DOHH2 (cell line): ENCODE measurements at regions not wholly inside any gene's neighbourhood (a gene's known extent, or its start where the extent isn't known, plus 50 kb on each side); places are given as distances from the start of the nearest gene placed in this dataset.
"Not testable (repeated sequence)": the region's sequence is repeated elsewhere in the genome, so short reads cannot be mapped to it uniquely, and the experiment has no call there.

Experiments
- H3F3A ChIP-seq: fragments of 200-600 bp; sonication (generic), shearing (Covaris generic); 2 replicates; pipeline ENCODE4 v1.6.0; 2016; ENCODE audit warnings: antibody characterized with exemption, mild to moderate bottlenecking; ENCODE audit not compliant: control insufficient read depth, insufficient read depth
- H3K27ac ChIP-seq: fragments of 200-600 bp; sonication (generic); 2 replicates; pipeline ENCODE4 v1.5.1; 2014; ENCODE audit warnings: low read depth, mild to moderate bottlenecking, low read length, moderate library complexity
- H3K27me3 ChIP-seq: fragments of 200-600 bp; sonication (generic); 2 replicates; pipeline ENCODE4 v1.6.1; 2014; ENCODE audit warnings: mild to moderate bottlenecking, low read length, mixed read lengths; ENCODE audit not compliant: control insufficient read depth
- H3K36me3 ChIP-seq: fragments of 200-600 bp; sonication (generic); 2 replicates; pipeline ENCODE4 v1.6.1; 2014; ENCODE audit warnings: mild to moderate bottlenecking, low read length, moderate library complexity, mixed read lengths; ENCODE audit not compliant: control insufficient read depth
- H3K4me1 ChIP-seq: fragments of 200-600 bp; sonication (generic); 2 replicates; pipeline ENCODE4 v1.6.1; 2014; ENCODE audit warnings: mild to moderate bottlenecking, low read length, mixed read lengths; ENCODE audit not compliant: control insufficient read depth
- H3K4me2 ChIP-seq: fragments of 200-600 bp; sonication (generic); 2 replicates; pipeline ENCODE4 v1.6.0; 2014; ENCODE audit warnings: mild to moderate bottlenecking, low read length, moderate library complexity
- H3K4me3 ChIP-seq: fragments of 200-600 bp; sonication (generic); 2 replicates; pipeline ENCODE4 v1.5.1; 2014; ENCODE audit warnings: mild to moderate bottlenecking, low read length, mixed read lengths
- H3K79me2 ChIP-seq: fragments of 200-600 bp; sonication (generic); 2 replicates; pipeline ENCODE4 v1.6.1; 2014; ENCODE audit warnings: mild to moderate bottlenecking, low read length, mixed read lengths; ENCODE audit not compliant: control insufficient read depth
- H3K9me2 ChIP-seq: fragments of 200-600 bp; sonication (generic); replicated peaks from 2 replicates; pipeline ENCODE4 v1.6.1; 2014; ENCODE audit warnings: mild to moderate bottlenecking, low read length, mixed read lengths; ENCODE audit not compliant: control insufficient read depth
- H3K9me3 ChIP-seq: fragments of 200-600 bp; sonication (generic); 2 replicates; pipeline ENCODE4 v1.6.1; 2014; ENCODE audit warnings: antibody characterized with exemption, low read length, mixed read lengths; ENCODE audit not compliant: control insufficient read depth, insufficient read depth
- H4K20me1 ChIP-seq: fragments of 200-600 bp; sonication (generic); 2 replicates; pipeline ENCODE4 v1.6.0; 2014; ENCODE audit warnings: low read depth, mild to moderate bottlenecking, antibody characterized with exemption, low read length, moderate library complexity; ENCODE audit not compliant: control insufficient read depth, insufficient read depth
- EZH2phosphoT487 ChIP-seq: fragments of 200-600 bp; sonication (generic); IDR thresholded peaks from 2 replicates; pipeline ENCODE4 v1.6.1; 2017; ENCODE audit warnings: borderline replicate concordance, mild to moderate bottlenecking, antibody characterized with exemption, low read length, moderate library complexity, mixed read lengths
- TF ChIP-seq, protein P1 (sequence below): fragments of 200-600 bp; sonication (generic); IDR thresholded peaks from one replicate; pipeline ENCODE4 v1.5.1; 2014; ENCODE audit warnings: antibody characterized with exemption, mild to moderate bottlenecking, low read depth, low read length; ENCODE audit not compliant: poor library complexity, severe bottlenecking

DNA sequence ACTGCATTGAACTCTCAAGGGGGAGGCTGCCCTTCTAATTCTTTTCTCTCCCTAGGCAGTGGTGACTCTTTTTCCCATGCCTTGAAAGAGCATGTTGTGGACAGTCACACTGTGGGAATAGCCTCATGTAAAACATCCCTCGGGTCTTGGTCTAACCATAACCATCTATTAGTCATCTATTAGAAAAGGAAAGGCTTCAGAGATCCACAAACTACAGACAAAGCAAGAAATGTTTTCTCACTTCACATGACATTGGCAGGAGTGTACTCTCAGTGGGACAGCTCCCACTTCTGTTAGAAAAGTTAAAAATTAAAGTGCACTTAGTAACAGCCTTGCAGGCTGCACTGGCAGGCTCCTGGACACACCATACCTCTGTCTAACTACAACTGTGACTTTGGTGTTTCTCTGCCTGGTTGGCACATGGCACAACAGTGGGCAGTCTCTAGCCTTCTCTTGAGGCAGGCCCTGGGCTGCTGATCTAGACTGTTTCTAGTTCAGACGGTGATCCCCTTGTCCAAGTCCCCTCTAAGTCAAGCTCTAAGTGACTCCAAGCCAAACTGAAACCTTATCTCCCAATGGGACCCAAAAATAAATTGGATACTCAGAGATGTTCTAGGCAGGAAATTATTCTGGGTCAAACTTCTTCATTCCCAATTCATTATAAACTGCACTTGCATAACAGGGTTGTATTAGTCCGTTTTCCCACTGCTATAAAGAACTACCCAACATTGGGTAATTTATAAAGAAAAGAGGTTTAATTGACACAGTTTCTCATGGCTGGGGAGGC is 57.9 kb upstream of the ITGB1 start:
- H4K20me1 ChIP-seq = no peaks in the 10 kb centered on the region
- no peaks in the 10 kb centered on the region for H3K9me3 ChIP-seq
- no peaks in the 10 kb centered on the region for H3K27me3 ChIP-seq
- TF ChIP-seq, protein P1, sequence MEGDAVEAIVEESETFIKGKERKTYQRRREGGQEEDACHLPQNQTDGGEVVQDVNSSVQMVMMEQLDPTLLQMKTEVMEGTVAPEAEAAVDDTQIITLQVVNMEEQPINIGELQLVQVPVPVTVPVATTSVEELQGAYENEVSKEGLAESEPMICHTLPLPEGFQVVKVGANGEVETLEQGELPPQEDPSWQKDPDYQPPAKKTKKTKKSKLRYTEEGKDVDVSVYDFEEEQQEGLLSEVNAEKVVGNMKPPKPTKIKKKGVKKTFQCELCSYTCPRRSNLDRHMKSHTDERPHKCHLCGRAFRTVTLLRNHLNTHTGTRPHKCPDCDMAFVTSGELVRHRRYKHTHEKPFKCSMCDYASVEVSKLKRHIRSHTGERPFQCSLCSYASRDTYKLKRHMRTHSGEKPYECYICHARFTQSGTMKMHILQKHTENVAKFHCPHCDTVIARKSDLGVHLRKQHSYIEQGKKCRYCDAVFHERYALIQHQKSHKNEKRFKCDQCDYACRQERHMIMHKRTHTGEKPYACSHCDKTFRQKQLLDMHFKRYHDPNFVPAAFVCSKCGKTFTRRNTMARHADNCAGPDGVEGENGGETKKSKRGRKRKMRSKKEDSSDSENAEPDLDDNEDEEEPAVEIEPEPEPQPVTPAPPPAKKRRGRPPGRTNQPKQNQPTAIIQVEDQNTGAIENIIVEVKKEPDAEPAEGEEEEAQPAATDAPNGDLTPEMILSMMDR = no peak
- TF ChIP-seq EZH2phosphoT487 = no peak
- H3K4me3 ChIP-seq = no peak overlapping the region
- H3K4me1 ChIP-seq = no peaks in the 10 kb centered on the region
- H3K79me2 ChIP-seq = no peaks in the 10 kb centered on the region
- no peaks in the 10 kb centered on the region for H3K9me2 ChIP-seq
- no peak overlapping the region for H3K4me2 ChIP-seq
- H3F3A ChIP-seq = no peaks in the 10 kb centered on the region
- no peak overlapping the region for H3K27ac ChIP-seq
- no peaks in the 10 kb centered on the region for H3K36me3 ChIP-seq

DNA sequence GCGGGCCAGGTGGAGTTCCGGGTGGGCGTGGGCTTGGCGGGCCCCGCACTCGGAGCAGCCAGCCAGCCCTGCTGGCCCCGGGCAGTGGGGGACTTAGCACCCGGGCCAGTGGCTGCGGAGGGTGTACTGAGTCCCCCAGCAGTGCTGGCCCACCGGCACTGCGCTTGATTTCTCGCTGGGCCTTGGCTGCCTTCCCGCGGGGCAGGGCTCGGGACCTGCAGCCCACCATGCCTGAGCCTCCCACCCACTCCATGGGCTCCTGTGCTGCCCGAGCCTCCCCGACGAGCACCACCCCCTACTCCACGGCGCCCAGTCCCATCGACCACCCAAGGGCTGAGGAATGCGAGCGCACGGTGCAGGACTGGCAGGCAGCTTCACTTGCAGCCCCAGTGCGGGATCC is 55.3 kb upstream of the ITGB1 start:
- H3F3A ChIP-seq, H3K4me2 ChIP-seq, H3K79me2 ChIP-seq, H3K9me2 ChIP-seq, H4K20me1 ChIP-seq, H3K9me3 ChIP-seq, H3K27ac ChIP-seq, H3K36me3 ChIP-seq, H3K4me3 ChIP-seq, H3K27me3 ChIP-seq: not testable (repeated sequence)
- peaks cover 19% of the 10 kb centered on the region for H3K4me1 ChIP-seq

GRCh38 chr10:33012306-33012705 is 54.3 kb upstream of the ITGB1 start:
- Histone ChIP-seq H3K4me2 (no peak overlapping the region), H3K36me3 (no peaks in the 10 kb centered on the region), H3K4me3 (no peak overlapping the region), H3K4me1 (peaks cover 19% of the 10 kb centered on the region), H3F3A (no peaks in the 10 kb centered on the region), H3K27ac (no peak overlapping the region), H3K9me2 (no peaks in the 10 kb centered on the region), H3K79me2 (no peaks in the 10 kb centered on the region), H4K20me1 (no peaks in the 10 kb centered on the region), H3K27me3 (no peaks in the 10 kb centered on the region), H3K9me3 (no peaks in the 10 kb centered on the region)
- TF ChIP-seq, protein P1 = no peak
- TF ChIP-seq EZH2phosphoT487 = no peak

DNA sequence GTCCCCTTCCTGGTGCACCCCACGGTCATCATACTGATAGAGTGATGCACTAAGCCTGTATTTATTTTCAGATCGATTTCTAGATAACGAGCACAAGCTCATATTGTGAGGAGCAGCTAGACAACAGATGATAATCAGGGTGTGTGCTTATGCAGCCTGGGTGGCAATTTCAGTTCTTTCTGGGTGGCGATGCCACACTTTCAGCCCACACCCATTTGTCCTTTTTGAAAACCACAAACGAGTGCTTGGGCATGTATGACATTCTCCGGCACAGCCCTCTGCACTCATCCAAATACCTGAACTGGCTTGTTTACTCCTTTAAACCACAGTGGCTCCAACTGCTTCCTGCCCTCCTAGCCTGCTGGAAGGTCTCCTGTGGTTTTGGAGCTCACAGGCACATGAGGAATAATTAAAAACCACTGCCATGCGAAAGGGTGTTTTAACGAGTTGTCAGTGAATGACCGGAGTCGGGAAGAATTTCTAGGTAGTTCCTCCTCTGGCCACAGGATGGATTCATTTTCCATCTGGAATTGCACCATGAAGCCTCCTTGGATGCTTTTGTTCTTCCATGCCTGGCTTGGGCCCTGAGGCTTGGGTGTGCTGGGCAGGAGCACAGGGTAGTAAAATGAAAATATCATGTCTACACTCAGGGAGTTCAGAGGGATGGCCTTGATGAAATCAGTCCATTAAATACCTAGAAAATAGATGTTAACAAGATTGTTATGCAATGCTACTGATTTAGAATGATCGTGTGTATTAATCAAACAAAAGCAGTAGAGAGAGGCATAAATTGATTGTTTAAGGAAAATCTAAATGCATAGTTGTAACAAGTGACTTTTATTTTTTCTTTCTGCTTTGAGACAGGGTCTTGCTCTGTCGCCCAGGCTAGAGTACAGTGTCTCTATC is 52.4 kb upstream of the ITGB1 start:
- H3K9me3 ChIP-seq = no peaks in the 10 kb centered on the region
- H3K9me2 ChIP-seq = no peaks in the 10 kb centered on the region
- no peaks in the 10 kb centered on the region for H3K27me3 ChIP-seq
- H3K27ac ChIP-seq = no peak overlapping the region
- H3F3A ChIP-seq = no peaks in the 10 kb centered on the region
- H3K4me1 ChIP-seq = peaks cover 34% of the 10 kb centered on the region
- no peaks in the 10 kb centered on the region for H4K20me1 ChIP-seq
- TF ChIP-seq EZH2phosphoT487 = no peak
- TF ChIP-seq, protein P1 = no peak
- no peak overlapping the region for H3K4me2 ChIP-seq
- no peaks in the 10 kb centered on the region for H3K36me3 ChIP-seq
- H3K4me3 ChIP-seq = no peak overlapping the region
- no peaks in the 10 kb centered on the region for H3K79me2 ChIP-seq
